H9 (cell line): ENCODE measurements at regions not wholly inside any gene's neighbourhood (a gene's known extent, or its start where the extent isn't known, plus 50 kb on each side); places are given as distances from the start of the nearest gene placed in this dataset.

Experiments used
- DNase-seq: peaks from one replicate; pipeline ENCODE4 v3.0.0-alpha.2; 2017
- H2AFZ ChIP-seq: one replicate; pipeline ENCODE4 v1.6.1; 2013; ENCODE audit warnings: mild to moderate bottlenecking, low read length, control low read depth, moderate library complexity
- H2AK5ac ChIP-seq: 2 replicates; pipeline ENCODE4 v1.6.1; 2013; ENCODE audit warnings: low read length, control low read depth, mixed read lengths; ENCODE audit not compliant: insufficient read length
- H2BK120ac ChIP-seq: one replicate; pipeline ENCODE4 v1.6.1; 2013; ENCODE audit warnings: low read depth, mild to moderate bottlenecking, low read length, control low read depth, inconsistent platforms; ENCODE audit not compliant: poor library complexity, severe bottlenecking
- H2BK12ac ChIP-seq: 2 replicates; pipeline ENCODE4 v1.6.1; 2013; ENCODE audit warnings: low read length, control low read depth, mixed read lengths, low read depth; ENCODE audit not compliant: insufficient read length
- H2BK15ac ChIP-seq: 2 replicates; pipeline ENCODE4 v1.6.1; 2013; ENCODE audit warnings: low read depth, low read length, control low read depth
- H2BK20ac ChIP-seq: one replicate; pipeline ENCODE4 v1.6.1; 2013; ENCODE audit warnings: low read depth, mild to moderate bottlenecking, low read length, control low read depth, inconsistent platforms; ENCODE audit not compliant: poor library complexity, severe bottlenecking
- H2BK5ac ChIP-seq: 2 replicates; pipeline ENCODE4 v1.6.1; 2013; ENCODE audit warnings: low read length, control low read depth, mixed read lengths; ENCODE audit not compliant: insufficient read length
- H3K14ac ChIP-seq: 2 replicates; pipeline ENCODE4 v1.6.1; 2013; ENCODE audit warnings: low read length, control low read depth; ENCODE audit not compliant: insufficient read depth
- H3K18ac ChIP-seq: 2 replicates; pipeline ENCODE4 v1.6.1; 2013; ENCODE audit warnings: low read depth, mild to moderate bottlenecking, mixed read lengths, low read length, control low read depth; ENCODE audit not compliant: insufficient read length
- H3K23ac ChIP-seq: 2 replicates; pipeline ENCODE4 v1.6.1; 2013; ENCODE audit warnings: low read length, control low read depth, mixed read lengths, low read depth; ENCODE audit not compliant: insufficient read length
- H3K23me2 ChIP-seq: 2 replicates; pipeline ENCODE4 v1.6.1; 2013; ENCODE audit warnings: low read depth, mild to moderate bottlenecking, mixed read lengths, low read length, control low read depth; ENCODE audit not compliant: insufficient read length, poor library complexity, severe bottlenecking
- H3K27ac ChIP-seq: 2 replicates; pipeline ENCODE4 v1.5.1; 2013; ENCODE audit warnings: low read length, control low read depth, mixed read lengths, low read depth; ENCODE audit not compliant: insufficient read length
- H3K27me3 ChIP-seq: 2 replicates; pipeline ENCODE4 v1.6.1; 2013; ENCODE audit warnings: low read length, control low read depth, inconsistent platforms; ENCODE audit not compliant: insufficient read depth
- H3K4ac ChIP-seq: 2 replicates; pipeline ENCODE4 v1.6.1; 2013; ENCODE audit warnings: low read depth, mild to moderate bottlenecking, control low read depth, inconsistent platforms, low read length, moderate library complexity
- H3K4me1 ChIP-seq: 2 replicates; pipeline ENCODE4 v1.6.1; 2013; ENCODE audit warnings: low read length, control low read depth, inconsistent platforms; ENCODE audit not compliant: insufficient read depth
- H3K4me2 ChIP-seq: 2 replicates; pipeline ENCODE4 v1.6.1; 2013; ENCODE audit warnings: low read length, control low read depth, mixed read lengths; ENCODE audit not compliant: insufficient read length, insufficient read depth
- H3K56ac ChIP-seq: 2 replicates; pipeline ENCODE4 v1.6.1; 2013; ENCODE audit warnings: low read depth, mild to moderate bottlenecking, mixed read lengths, low read length, control low read depth; ENCODE audit not compliant: insufficient read length
- H3K79me1 ChIP-seq: 2 replicates; pipeline ENCODE4 v1.6.1; 2013; ENCODE audit warnings: low read depth, mild to moderate bottlenecking, moderate library complexity, low read length, control low read depth, inconsistent platforms; ENCODE audit not compliant: insufficient read depth, poor library complexity, severe bottlenecking
- H3K79me2 ChIP-seq: 2 replicates; pipeline ENCODE4 v1.6.1; 2013; ENCODE audit warnings: low read length, control low read depth, inconsistent platforms; ENCODE audit not compliant: insufficient read depth
- H3K9ac ChIP-seq: 2 replicates; pipeline ENCODE4 v1.6.1; 2013; ENCODE audit warnings: low read length, control low read depth, mixed read lengths; ENCODE audit not compliant: insufficient read length; ENCODE audit errors: extremely low read depth
- H3K9me3 ChIP-seq: one replicate; pipeline ENCODE4 v1.6.1; 2013; ENCODE audit warnings: low read depth, low read length, inconsistent platforms; ENCODE audit not compliant: control insufficient read depth
- H3T11ph ChIP-seq: one replicate; pipeline ENCODE4 v1.6.1; 2013; ENCODE audit warnings: mild to moderate bottlenecking, low read length, control low read depth, inconsistent platforms
- H4K20me1 ChIP-seq: one replicate; pipeline ENCODE4 v1.6.1; 2013; ENCODE audit not compliant: control insufficient read depth, insufficient read length, insufficient read depth
- H4K5ac ChIP-seq: 2 replicates; pipeline ENCODE4 v1.6.1; 2013; ENCODE audit warnings: low read depth, mild to moderate bottlenecking, mixed read lengths, low read length, control low read depth; ENCODE audit not compliant: insufficient read length
- H4K8ac ChIP-seq: replicated peaks from 2 replicates; pipeline ENCODE4 v1.6.1; 2013; ENCODE audit warnings: low read length, control low read depth, mixed read lengths, low read depth; ENCODE audit not compliant: insufficient read length
- H4K91ac ChIP-seq: 2 replicates; pipeline ENCODE4 v1.6.1; 2013; ENCODE audit warnings: low read depth, mild to moderate bottlenecking, moderate library complexity, mixed read lengths, low read length, control low read depth; ENCODE audit not compliant: insufficient read length
- H3K27ac Mint-ChIP-seq, 3 experiments: 2 replicates in 2 of 3; 3 replicates in 1 of 3; pipeline ENCODE4 v1.8.0; 2020 to 2021; ENCODE audit warnings: mixed read lengths in 3 of 3, mild to moderate bottlenecking in 1 of 3, moderate library complexity in 1 of 3
- H3K27me3 Mint-ChIP-seq: 2 replicates; pipeline ENCODE4 v1.8.0; 2021; ENCODE audit warnings: low read depth, mild to moderate bottlenecking, moderate library complexity, mixed read lengths
- H3K36me3 Mint-ChIP-seq, 3 experiments: 2 replicates in 2 of 3; 3 replicates in 1 of 3; pipeline ENCODE4 v1.8.0; 2020 to 2021; ENCODE audit warnings: low read depth in 3 of 3, mixed read lengths in 3 of 3; ENCODE audit not compliant: insufficient read depth in 1 of 3
- H3K4me1 Mint-ChIP-seq, 2 experiments: 2 replicates each; pipeline ENCODE4 v1.8.0; 2020; ENCODE audit warnings: mixed read lengths in 2 of 2
- H3K4me3 Mint-ChIP-seq, 2 experiments: 2 replicates in 1 of 2; 3 replicates in 1 of 2; pipeline ENCODE4 v1.8.0; 2020 to 2021; ENCODE audit warnings: mild to moderate bottlenecking in 2 of 2, mixed read lengths in 2 of 2, moderate library complexity in 1 of 2
- H3K9me3 Mint-ChIP-seq, 2 experiments: 2 replicates in 1 of 2; 3 replicates in 1 of 2; pipeline ENCODE4 v1.8.0; 2020; ENCODE audit warnings: mild to moderate bottlenecking in 2 of 2, mixed read lengths in 2 of 2, moderate library complexity in 1 of 2
- WGBS: extraction: QIAGEN DNeasy Blood & Tissue Kit; methylation state at CpG from one replicate; pipeline ENCODE4 v1.1.7; 2013; ENCODE audit warnings: missing lambda C conversion rate, low lambda C conversion rate, mixed read lengths; ENCODE audit not compliant: insufficient read length; ENCODE audit errors: extremely low coverage; 5-methylcytosine and 5-hydroxymethylcytosine counted together
- TF ChIP-seq, protein P1 (sequence below): fragments of 200-600 bp; sonication (generic); conservative IDR thresholded peaks from 3 replicates; pipeline ENCODE4 v1.8.0; 2021; ENCODE audit warnings: antibody characterized with exemption, mild to moderate bottlenecking

DNA sequence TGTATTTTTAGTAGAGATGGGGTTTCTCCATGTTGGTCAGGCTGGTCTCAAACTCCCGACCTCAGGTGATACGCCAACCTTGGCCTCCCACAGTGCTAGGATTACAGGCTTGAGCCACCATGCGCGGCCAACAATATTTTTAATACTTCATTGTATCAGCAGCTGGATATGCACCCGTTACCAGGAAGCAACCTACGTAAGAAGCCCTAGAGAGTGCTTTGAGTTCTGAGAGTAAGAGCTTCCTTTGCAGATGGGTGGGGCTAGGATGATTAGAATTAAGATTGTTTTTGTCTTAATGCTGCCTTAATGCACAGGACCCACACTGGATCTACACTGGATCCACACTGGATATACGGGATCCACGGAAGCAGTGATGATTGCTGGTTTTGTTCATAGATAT lies 123.9 kb upstream of the ABCA1 start:
- Histone ChIP-seq H3K4me1 (no peaks in the 10 kb centered on the region; the same call in 1 of the 2 replicates), H3K18ac (no peak overlapping the region), H2BK120ac (no peak overlapping the region), H2BK15ac (no peak overlapping the region), H3K14ac (no peak overlapping the region), H2BK20ac (no peak overlapping the region), H4K8ac (no peak overlapping the region), H3K23me2 (no peaks in the 10 kb centered on the region), H2BK12ac (no peak overlapping the region), H4K5ac (no peak overlapping the region), H3K79me1 (no peaks in the 10 kb centered on the region), H3K56ac (no peak overlapping the region), H3K9ac (no peak overlapping the region), H2AK5ac (no peak overlapping the region), H3K9me3 (no peaks in the 10 kb centered on the region), H4K91ac (no peak overlapping the region), H3T11ph (no peak overlapping the region), H2BK5ac (no peak overlapping the region), H4K20me1 (no peaks in the 10 kb centered on the region), H3K27ac (no peak overlapping the region), H2AFZ (no peak overlapping the region), H3K27me3 (no peaks in the 10 kb centered on the region), H3K4ac (no peak overlapping the region), H3K4me2 (no peak overlapping the region), H3K79me2 (no peaks in the 10 kb centered on the region), H3K23ac (no peak overlapping the region)
- H3K4me3 Mint-ChIP-seq = no peak overlapping the region
- WGBS = no CpG with 5 or more reads among the region's 8 CpGs
- H3K9me3 Mint-ChIP-seq = no peaks in the 10 kb centered on the region; a peak in 1 of 5 replicates
- no peaks in the 10 kb centered on the region; a peak in 2 of 7 replicates for H3K36me3 Mint-ChIP-seq
- peaks cover 6 to 12% of the 10 kb centered on the region in 2 experiments for H3K4me1 Mint-ChIP-seq
- H3K27me3 Mint-ChIP-seq = no peaks in the 10 kb centered on the region
- TF ChIP-seq, protein P1, sequence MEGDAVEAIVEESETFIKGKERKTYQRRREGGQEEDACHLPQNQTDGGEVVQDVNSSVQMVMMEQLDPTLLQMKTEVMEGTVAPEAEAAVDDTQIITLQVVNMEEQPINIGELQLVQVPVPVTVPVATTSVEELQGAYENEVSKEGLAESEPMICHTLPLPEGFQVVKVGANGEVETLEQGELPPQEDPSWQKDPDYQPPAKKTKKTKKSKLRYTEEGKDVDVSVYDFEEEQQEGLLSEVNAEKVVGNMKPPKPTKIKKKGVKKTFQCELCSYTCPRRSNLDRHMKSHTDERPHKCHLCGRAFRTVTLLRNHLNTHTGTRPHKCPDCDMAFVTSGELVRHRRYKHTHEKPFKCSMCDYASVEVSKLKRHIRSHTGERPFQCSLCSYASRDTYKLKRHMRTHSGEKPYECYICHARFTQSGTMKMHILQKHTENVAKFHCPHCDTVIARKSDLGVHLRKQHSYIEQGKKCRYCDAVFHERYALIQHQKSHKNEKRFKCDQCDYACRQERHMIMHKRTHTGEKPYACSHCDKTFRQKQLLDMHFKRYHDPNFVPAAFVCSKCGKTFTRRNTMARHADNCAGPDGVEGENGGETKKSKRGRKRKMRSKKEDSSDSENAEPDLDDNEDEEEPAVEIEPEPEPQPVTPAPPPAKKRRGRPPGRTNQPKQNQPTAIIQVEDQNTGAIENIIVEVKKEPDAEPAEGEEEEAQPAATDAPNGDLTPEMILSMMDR = no peak
- no peak overlapping the region for H3K27ac Mint-ChIP-seq
- DNase-seq = no peak
